ENCODE measurements at regions not wholly inside any gene's neighbourhood (a gene's known extent, or its start where the extent isn't known, plus 50 kb on each side); places are given as distances from the start of the nearest gene placed in this dataset.

GRCh38 chr10:62924344-62924748 is 108.2 kb upstream of the EGR2 start:
- peak; percentile 27 for DNase-seq

GRCh38 chr10:62919776-62920175 is 103.6 kb upstream of the EGR2 start:
- DNase-seq, result no peak

DNA sequence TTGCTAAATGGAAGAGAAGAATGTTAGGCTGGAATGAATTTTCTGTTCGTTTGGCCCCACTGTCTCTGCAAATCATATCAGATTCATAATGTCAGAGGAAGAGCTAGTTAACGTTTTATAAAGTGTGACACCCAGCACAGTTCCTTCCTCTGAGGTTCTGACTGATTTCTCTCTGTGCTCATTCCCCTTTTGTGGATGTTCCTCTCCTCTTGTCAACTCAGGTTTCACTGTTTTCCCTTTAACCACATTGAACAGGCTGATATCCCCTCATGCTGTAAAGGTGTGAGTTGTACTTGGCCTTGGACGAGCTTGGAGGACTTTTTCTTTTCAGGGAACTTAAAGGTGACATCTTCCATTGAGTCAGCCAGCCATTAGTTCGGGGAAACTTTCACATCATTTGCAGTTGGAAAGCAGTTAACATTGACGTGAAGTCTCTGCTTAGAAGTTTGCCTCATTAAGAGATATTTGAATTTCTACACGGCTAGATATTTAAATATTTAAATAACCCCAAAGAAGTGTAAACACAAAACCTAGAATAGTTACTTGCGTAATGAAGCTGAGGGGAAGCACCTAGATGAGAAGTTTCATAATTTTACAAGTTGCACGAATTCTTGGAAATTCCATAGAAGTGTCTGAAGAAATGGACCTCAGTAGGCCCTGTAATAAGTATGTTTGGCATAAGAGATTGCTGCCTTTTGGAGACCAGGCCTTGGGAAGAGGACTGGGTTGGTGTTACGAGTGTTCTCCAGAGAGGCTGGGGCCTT is 101.5 kb upstream of the EGR2 start:
- DNase-seq, result no peak

DNA sequence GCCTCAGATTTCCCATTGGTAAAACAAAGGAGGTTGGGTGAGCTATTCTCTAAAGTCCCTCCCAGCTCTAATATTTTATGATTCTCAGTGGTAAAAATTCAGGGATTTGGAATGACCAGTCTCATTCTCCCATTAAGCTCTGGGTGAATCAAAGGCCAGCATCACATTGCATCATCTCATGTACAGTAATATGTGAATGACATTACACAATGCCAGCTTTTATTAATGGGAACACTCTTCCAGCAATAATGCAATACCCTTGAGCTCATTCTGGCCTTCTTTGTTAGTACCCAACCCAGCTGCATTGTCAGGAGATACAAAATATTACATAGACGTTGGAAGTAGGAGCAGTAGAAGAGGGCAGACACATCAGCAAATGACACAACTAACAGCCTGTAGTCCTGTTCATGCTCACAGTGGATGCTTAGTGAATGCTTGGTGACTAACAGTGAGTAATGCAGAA is 100.0 kb upstream of the EGR2 start:
- DNase-seq, result no peak

DNA sequence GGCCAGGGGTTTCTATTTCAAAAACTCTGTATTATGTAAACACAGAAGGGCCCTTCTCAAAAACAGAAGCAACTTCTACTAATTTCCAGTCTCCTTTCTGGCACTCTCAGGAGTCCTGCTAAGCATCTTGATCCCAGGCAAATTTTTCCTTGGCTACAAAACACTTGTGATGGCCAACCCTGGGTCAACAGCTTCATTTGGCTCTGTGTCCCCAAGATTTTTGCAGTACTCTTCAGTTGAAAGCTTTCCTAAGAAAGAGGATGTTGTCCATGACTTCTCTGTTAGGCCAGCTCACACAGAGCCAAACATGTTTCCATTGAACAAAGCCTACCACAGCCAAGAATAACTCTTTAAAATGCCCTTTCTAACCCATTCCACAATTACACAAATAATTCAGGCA is 99.0 kb upstream of the EGR2 start:
- DNase-seq, result no peak

DNA sequence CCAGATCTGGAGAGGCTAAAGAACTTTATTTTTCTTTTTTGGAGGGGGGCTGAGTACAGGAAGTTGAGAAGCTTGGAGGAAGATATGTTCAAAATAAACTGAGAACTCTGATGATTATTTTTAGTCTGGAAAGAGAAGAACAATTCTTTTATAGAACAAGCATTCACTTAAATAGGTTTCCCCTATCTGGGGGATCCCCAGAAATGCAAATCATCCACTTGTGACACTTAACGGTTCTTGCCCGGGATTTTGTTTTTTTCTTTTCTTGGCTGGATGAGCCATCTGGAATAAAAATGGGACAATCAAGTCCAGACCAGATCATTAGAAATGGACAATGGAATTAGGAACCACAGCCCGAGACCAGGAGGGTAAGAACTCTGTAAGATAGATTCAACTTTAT is 95.9 kb upstream of the EGR2 start:
- no peak for DNase-seq

DNA sequence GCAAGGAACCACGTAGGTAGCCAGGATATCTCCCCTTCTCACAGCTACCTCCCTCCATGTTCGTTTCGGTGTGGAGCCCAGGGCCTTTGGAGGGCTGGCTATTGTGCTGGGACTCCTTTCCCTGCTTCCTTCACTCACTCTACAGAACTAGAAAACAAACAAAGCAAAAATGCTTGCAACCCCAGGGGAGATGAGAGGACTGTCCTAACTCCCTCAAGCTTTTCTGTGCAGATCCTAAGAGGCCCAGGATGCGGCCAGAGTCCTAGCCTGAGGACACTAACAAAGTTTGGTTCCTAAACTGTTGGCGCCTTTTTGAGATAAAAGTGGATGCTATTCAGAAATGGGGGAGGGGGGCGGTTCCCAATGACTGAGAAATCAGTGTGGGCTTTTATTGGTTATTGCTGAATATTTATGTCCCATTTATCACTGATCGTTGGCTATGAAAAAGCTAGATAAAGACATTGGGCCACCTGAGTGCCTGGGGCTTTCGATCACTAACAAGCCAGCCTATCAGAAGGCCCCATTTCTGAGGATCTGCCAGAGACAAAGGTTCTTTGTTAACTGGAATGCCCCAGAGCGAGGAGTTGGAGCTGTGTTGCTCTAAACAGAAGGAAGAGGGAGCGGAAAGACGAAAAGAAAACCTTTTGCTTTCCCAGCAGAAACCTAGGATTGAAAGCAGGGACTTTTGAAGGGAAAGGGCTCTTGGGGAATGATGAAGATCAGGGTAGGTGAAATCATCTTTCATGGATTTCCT is 95.2 kb upstream of the EGR2 start:
- DNase-seq, result no peak

GRCh38 chr10:62907470-62908212 is 91.5 kb upstream of the EGR2 start:
- no peak for DNase-seq

DNA sequence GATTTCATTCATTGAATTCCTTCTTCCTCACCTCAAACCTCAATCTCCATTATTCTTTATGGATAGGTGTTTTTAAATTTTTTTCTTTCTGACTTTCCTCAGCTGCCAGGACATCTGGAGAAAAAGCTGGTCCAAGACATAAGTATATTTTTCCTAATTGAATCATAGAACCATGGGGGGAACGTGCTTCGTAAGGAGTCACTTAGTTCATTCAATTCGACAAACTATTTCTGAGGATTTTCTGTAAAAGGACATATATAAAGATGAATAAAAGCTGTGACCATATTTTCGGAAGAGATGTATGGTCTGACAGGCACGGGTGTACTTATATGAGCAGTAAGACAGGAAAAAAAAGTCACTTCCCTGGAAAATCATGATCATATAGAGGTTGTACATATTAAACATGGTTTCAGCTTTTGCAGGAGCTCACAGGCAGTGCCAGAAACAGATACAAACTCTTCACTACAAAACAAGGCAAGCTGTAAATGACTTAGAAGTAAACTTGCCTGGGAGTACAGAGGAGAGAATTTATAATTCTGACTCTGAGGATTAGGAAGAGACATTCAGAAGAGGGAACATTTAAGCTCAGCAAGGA is 88.2 kb upstream of the EGR2 start:
- DNase-seq, result no peak

DNA sequence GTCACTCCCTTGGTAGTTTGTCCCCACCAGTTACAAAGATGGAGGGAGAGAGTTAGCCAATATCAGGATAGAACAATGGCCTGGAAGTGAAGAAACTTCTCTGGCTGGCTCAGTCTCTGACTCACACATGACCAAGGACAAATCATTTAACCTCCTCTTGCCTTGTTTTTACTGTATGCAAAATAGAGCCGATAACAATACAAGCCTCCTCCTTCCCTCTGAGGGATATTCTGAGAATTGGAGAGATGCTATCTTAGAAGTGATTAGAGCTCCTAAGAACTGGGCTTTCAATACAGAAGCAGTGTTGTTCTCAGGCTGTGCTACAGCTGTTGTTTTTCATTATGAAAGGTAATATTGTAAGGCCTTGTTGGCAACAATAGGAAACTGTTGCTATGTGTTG is 87.7 kb upstream of the EGR2 start:
- no peak for DNase-seq

DNA sequence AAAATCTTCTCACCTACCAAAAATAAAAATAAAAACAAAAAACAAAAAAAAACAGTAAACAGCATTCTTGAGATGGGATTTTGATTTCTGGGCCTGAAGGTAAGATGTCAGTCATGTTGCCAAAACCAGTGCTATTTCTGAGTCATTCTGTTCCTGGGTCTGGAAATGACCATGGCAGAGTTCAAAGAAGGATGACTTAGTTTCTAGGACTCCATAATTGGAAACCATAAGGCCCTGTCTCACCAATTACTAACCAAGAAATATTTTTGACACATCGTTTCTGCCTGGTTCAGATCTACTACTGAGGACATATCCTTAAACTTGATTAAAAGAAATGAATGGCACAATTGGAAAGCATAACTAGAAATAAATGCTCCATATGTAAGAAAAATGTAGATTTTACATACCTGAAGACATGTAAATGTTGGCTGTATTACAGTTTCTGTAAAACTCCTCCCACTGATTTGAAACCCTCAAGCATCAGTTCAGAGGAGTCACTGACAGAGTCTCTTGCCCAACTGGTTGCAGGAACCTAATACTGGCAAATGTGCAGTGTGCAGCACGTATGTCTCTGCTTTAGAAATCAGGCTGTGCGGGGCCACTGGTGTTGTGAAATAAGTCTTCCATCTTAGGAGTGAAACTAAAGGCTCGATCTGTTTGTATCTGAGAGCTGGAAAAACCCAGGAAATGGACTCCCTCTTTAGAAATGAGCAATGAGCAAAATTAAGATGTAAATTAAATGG is 84.8 kb upstream of the EGR2 start:
- DNase-seq, result no peak

GRCh38 chr10:62899311-62899710 is 83.1 kb upstream of the EGR2 start:
- DNase-seq, result no peak

GRCh38 chr10:62895063-62895462 is 78.9 kb upstream of the EGR2 start:
- DNase-seq, result no peak

- DNase-seq, result no peak
Measured at GRCh38 chr10:62894156-62894555, 78.0 kb upstream of the EGR2 start.

- DNase-seq, result no peak
Measured at GRCh38 chr10:62893036-62893435, 76.9 kb upstream of the EGR2 start.

DNA sequence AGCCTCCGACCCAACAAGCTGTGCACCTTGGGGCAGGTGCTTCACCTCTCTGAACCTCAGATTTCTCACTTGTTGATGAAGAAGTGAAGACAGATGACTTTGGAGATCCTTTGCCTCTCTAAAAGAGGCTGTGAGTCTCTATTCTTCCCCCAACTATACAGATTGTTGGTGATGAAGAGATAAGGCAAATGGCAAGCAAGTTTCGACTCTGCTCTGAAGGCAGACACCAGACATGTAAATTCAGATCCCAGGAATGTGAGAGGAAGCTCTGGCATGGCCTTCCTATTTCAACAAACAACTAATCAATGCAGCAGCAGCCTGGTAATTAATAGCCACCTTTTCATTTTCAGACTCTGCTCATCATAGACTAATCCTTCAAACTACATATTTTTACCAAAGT is 74.2 kb upstream of the EGR2 start:
- no peak for DNase-seq

GRCh38 chr10:62887642-62888041 is 71.5 kb upstream of the EGR2 start:
- no peak for DNase-seq

DNA sequence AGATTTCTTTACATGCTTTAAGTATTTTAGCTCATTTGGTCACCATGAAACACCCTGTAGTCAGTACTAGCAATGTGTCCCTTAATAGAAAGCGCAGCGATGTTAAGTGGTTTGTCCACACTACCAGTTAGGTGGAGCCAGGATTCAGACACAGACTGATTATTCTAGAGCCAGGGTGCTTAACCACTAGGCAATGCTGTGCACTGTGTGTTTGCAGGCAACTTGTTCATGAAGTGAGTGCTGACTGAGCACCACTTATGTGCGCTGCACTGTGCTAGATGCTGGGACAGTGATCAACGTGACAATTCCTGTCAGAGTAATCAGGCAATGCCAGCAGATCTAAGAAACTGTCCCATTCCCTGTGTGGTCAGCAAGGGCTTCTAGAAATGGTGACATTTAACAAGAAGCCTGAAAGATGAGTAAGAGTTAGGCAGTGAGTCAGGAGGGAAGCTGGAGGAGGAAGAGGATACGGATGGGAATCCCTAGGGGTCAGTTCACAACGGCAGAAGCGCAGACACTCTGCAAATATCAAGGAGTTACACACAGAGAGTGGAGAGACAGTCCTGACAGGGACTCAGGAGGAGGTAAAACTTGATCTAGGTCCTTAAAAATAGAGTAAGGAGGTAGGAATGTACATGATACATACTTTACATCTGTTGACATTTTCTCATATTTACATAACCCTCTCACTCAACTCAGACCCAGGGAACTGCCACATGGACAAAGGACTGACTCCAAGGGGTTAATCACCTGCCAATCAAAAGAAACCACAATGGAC is 69.7 kb upstream of the EGR2 start:
- no peak for DNase-seq

- DNase-seq, result no peak
Measured at GRCh38 chr10:62880162-62880561, 64.0 kb upstream of the EGR2 start.

DNA sequence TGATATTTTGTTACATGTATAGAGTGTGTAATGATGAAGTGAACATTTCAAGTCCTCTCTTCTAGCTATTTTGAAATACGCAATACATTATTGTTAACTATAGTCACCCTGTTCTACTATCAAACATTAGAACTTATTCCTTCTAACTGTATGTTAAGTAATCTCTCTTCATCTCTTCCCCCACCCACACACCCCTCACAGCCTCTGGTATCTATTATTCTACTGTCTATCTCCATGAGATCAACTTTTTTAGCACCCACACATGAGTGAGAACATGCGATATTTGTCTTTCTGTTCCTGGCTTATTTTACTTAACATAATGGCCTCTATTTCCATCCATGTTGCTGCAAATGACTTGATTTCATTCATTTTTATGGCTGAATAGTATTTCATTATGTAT is 57.7 kb upstream of the EGR2 start:
- no peak for DNase-seq

GRCh38 chr10:62870866-62871265 is 54.7 kb upstream of the EGR2 start:
- DNase-seq, result peak; percentile 53

GRCh38 chr10:62869958-62870357 is 53.8 kb upstream of the EGR2 start:
- DNase-seq, result no peak

Measured in stimulated activated CD8-positive, alpha-beta memory T cell treated with anti-CD3 and anti-CD28 coated beads, Interleukin-4, amount 100 ng/mL, for 48 hours (primary cell).